CD14-positive monocyte (primary cell): ENCODE measurements at regions not wholly inside any gene's neighbourhood (a gene's known extent, or its start where the extent isn't known, plus 50 kb on each side); places are given as distances from the start of the nearest gene placed in this dataset.

Experiments used
- DNase-seq, 3 donors: peaks; one replicate each; pipeline ENCODE4 v3.0.0-alpha.2; 2011 to 2022
- H2AFZ ChIP-seq: 2 replicates; pipeline ENCODE4 v1.6.0; 2012; ENCODE audit warnings: mild to moderate bottlenecking, low read depth, low read length, inconsistent platforms; ENCODE audit not compliant: insufficient read depth, poor library complexity, severe bottlenecking
- H3K27ac ChIP-seq, 2 donors: 1 replicate in 1 of 2; 2 replicates in 1 of 2; pipeline ENCODE4 v1.5.1; 2012 to 2013; ENCODE audit warnings: low read length in 2 of 2, control low read depth in 1 of 2, inconsistent platforms in 1 of 2, low read depth in 1 of 2, mild to moderate bottlenecking in 1 of 2
- H3K27me3 ChIP-seq, 2 donors: one replicate each; pipeline versions ENCODE4 v1.6.0 to v1.6.1; 2011 to 2013; ENCODE audit warnings: low read length in 2 of 2; ENCODE audit not compliant: control insufficient read depth in 2 of 2, insufficient read depth in 2 of 2
- H3K36me3 ChIP-seq, 2 donors: replicated peaks in 1 of 2; 1 replicate in 1 of 2; 2 replicates in 1 of 2; pipeline versions ENCODE4 v1.5.1 to v1.6.1; 2012 to 2013; ENCODE audit warnings: low read length in 2 of 2, control low read depth in 1 of 2, inconsistent platforms in 1 of 2, mild to moderate bottlenecking in 1 of 2; ENCODE audit not compliant: insufficient read depth in 2 of 2, control insufficient read depth in 1 of 2
- H3K4me1 ChIP-seq, 2 donors: 1 replicate in 1 of 2; 2 replicates in 1 of 2; pipeline versions ENCODE4 v1.5.1 to v1.6.1; 2012 to 2013; ENCODE audit warnings: low read length in 2 of 2, control low read depth in 1 of 2, inconsistent platforms in 1 of 2, mild to moderate bottlenecking in 1 of 2, moderate library complexity in 1 of 2; ENCODE audit not compliant: insufficient read depth in 2 of 2, control insufficient read depth in 1 of 2
- H3K4me2 ChIP-seq: replicated peaks from 2 replicates; pipeline ENCODE3; 2012; ENCODE audit warnings: low read length, moderate library complexity, mild to moderate bottlenecking; ENCODE audit not compliant: poor library complexity, severe bottlenecking; ENCODE audit errors: extremely low read depth
- H3K4me3 ChIP-seq, 3 experiments: fragments of 200-600 bp in 1 of 3; sonication (generic) in 1 of 3; replicated peaks in 1 of 3; 1 replicate in 2 of 3; 2 replicates in 1 of 3; pipeline ENCODE4 v1.5.1; 2011 to 2013; ENCODE audit warnings: low read length in 3 of 3, mild to moderate bottlenecking in 3 of 3, control low read depth in 2 of 3, low read depth in 2 of 3, inconsistent platforms in 1 of 3, moderate library complexity in 1 of 3
- H3K79me2 ChIP-seq: 2 replicates; pipeline ENCODE4 v1.6.0; 2012; ENCODE audit warnings: mild to moderate bottlenecking, control low read depth, inconsistent platforms, low read length, moderate library complexity; ENCODE audit not compliant: insufficient read depth
- H3K9ac ChIP-seq: 2 replicates; pipeline ENCODE4 v1.6.0; 2017; ENCODE audit warnings: low read length, mild to moderate bottlenecking; ENCODE audit not compliant: insufficient read depth, poor library complexity, severe bottlenecking
- H3K9me3 ChIP-seq, 2 donors: replicated peaks in 1 of 2; 1 replicate in 1 of 2; 2 replicates in 1 of 2; pipeline versions ENCODE4 v1.5.1 to v1.6.1; 2012 to 2013; ENCODE audit warnings: low read length in 2 of 2, control low read depth in 1 of 2; ENCODE audit not compliant: control insufficient read depth in 1 of 2, insufficient read depth in 1 of 2
- H4K20me1 ChIP-seq: 2 replicates; pipeline ENCODE4 v1.6.0; 2012; ENCODE audit warnings: mild to moderate bottlenecking, low read length, control low read depth, moderate library complexity; ENCODE audit not compliant: insufficient read depth
- H3K27ac Mint-ChIP-seq, 7 donors: one replicate each; pipeline ENCODE4 v1.8.0; 2020; ENCODE audit warnings: mild to moderate bottlenecking in 7 of 7, mixed read lengths in 7 of 7, moderate library complexity in 6 of 7, inconsistent platforms in 2 of 7
- H3K27me3 Mint-ChIP-seq, 3 donors: one replicate each; pipeline ENCODE4 v1.8.0; 2021 to 2022; ENCODE audit warnings: low read depth in 3 of 3, mild to moderate bottlenecking in 3 of 3, mixed read lengths in 3 of 3, moderate library complexity in 3 of 3, inconsistent platforms in 1 of 3
- H3K36me3 Mint-ChIP-seq, 2 donors: one replicate each; pipeline ENCODE4 v1.8.0; 2020; ENCODE audit warnings: mixed read lengths in 2 of 2, inconsistent platforms in 1 of 2, mild to moderate bottlenecking in 1 of 2
- H3K4me1 Mint-ChIP-seq: one replicate; pipeline ENCODE4 v1.8.0; 2020; ENCODE audit warnings: mild to moderate bottlenecking, mixed read lengths
- H3K4me3 Mint-ChIP-seq, 2 donors: one replicate each; pipeline ENCODE4 v1.8.0; 2020; ENCODE audit warnings: mild to moderate bottlenecking in 2 of 2, mixed read lengths in 2 of 2, moderate library complexity in 1 of 2
- H3K9me3 Mint-ChIP-seq, 7 donors: one replicate each; pipeline ENCODE4 v1.8.0; 2020 to 2022; ENCODE audit warnings: mixed read lengths in 7 of 7, mild to moderate bottlenecking in 6 of 7, moderate library complexity in 6 of 7, inconsistent platforms in 2 of 7
- WGBS: methylation state at CpG from one replicate; pipeline ENCODE4 v1.1.5; 2013; ENCODE audit warnings: missing lambda C conversion rate; ENCODE audit not compliant: insufficient coverage; 5-methylcytosine and 5-hydroxymethylcytosine counted together
- intact Hi-C, 2 donors: fragments of 100-400 bp; cut with micrococcal nuclease; formaldehyde crosslinking; loops; one replicate each; pipeline versions ENCODE4 v1.15.0 to v1.15.1; 2023
- TF ChIP-seq, protein P1 (sequence below): fragments of 200-600 bp; IDR thresholded peaks from one replicate; pipeline ENCODE4 v1.8.0; 2022; ENCODE audit warnings: antibody characterized with exemption, mild to moderate bottlenecking

DNA sequence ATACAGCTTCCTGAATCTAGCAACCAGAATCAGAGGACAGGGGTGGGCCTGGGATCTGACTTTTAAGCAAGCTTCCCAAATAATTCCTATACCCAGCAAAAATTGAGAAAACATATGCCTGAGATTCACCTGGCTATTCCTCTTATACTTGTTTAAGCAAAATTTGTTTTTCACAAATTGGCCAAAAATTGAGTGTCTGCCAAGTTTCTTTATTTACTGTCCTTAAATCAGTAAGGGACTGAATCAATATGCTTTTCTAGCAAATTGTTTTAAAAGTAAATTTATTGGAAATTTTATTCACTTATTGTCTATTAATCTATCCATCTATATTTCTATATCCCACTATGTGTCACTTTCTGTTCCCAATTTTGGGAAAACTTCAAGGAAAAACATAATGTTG is 337.0 kb upstream of the ZNF804A start:
- Histone ChIP-seq H3K36me3 (no peaks in the 10 kb centered on the region), H3K9me3 (no peaks in the 10 kb centered on the region), H3K79me2 (no peaks in the 10 kb centered on the region), H4K20me1 (no peaks in the 10 kb centered on the region), H3K27me3 (no peaks in the 10 kb centered on the region), H3K27ac (no peak overlapping the region), H3K4me2 (no peak overlapping the region), H3K9ac (no peak overlapping the region), H3K4me3 (no peak overlapping the region), H3K4me1 (no peaks in the 10 kb centered on the region), H2AFZ (no peak overlapping the region)
- H3K4me3 Mint-ChIP-seq = no peak overlapping the region
- TF ChIP-seq, protein P1, sequence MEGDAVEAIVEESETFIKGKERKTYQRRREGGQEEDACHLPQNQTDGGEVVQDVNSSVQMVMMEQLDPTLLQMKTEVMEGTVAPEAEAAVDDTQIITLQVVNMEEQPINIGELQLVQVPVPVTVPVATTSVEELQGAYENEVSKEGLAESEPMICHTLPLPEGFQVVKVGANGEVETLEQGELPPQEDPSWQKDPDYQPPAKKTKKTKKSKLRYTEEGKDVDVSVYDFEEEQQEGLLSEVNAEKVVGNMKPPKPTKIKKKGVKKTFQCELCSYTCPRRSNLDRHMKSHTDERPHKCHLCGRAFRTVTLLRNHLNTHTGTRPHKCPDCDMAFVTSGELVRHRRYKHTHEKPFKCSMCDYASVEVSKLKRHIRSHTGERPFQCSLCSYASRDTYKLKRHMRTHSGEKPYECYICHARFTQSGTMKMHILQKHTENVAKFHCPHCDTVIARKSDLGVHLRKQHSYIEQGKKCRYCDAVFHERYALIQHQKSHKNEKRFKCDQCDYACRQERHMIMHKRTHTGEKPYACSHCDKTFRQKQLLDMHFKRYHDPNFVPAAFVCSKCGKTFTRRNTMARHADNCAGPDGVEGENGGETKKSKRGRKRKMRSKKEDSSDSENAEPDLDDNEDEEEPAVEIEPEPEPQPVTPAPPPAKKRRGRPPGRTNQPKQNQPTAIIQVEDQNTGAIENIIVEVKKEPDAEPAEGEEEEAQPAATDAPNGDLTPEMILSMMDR = no peak
- no peaks in the 10 kb centered on the region for H3K36me3 Mint-ChIP-seq
- intact Hi-C loops = no loop called here
- DNase-seq = no peak
- H3K4me1 Mint-ChIP-seq = no peaks in the 10 kb centered on the region
- no peak overlapping the region for H3K27ac Mint-ChIP-seq
- peaks cover 0 to 2% (median 0%) of the 10 kb centered on the region in 3 donors for H3K27me3 Mint-ChIP-seq
- H3K9me3 Mint-ChIP-seq = peaks cover 0 to 13% (median 2%) of the 10 kb centered on the region in 7 donors

DNA sequence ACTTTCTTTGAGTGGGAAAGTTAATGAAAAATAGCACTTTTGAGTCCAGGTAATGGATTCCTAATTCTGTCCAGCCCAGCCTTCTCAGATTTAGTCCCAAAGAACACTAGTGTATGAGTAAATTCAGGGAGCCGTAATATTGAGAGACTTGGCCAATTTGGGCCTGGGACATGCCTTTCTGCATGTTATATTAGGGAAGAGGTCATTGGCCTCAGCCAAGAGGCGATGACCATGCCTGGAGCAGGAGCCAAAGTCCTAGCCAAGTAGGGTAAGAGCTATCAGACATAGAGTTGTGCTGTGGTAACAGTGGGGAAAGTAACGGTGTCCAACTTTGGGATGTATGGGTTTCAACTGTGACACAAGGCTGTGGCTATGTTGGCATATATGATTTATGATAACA is 336.5 kb upstream of the ZNF804A start:
- no peaks in the 10 kb centered on the region for H3K36me3 Mint-ChIP-seq
- no peak overlapping the region for H3K4me3 Mint-ChIP-seq
- no peak overlapping the region for H3K4me2 ChIP-seq
- H3K9me3 Mint-ChIP-seq = peaks cover 0 to 13% (median 2%) of the 10 kb centered on the region in 7 donors
- DNase-seq = no peak
- 90% methylated on average over 2 of the region's 3 CpGs for WGBS
- no peaks in the 10 kb centered on the region for H4K20me1 ChIP-seq
- H3K27me3 Mint-ChIP-seq = peaks cover 0 to 2% (median 0%) of the 10 kb centered on the region in 3 donors
- no peak overlapping the region for H3K9ac ChIP-seq
- H3K36me3 ChIP-seq = no peaks in the 10 kb centered on the region
- H3K79me2 ChIP-seq = no peaks in the 10 kb centered on the region
- H3K27ac Mint-ChIP-seq = no peak overlapping the region
- intact Hi-C loops = no loop called here
- H2AFZ ChIP-seq = no peak overlapping the region
- H3K27ac ChIP-seq = no peak overlapping the region
- H3K4me3 ChIP-seq = no peak overlapping the region
- no peaks in the 10 kb centered on the region for H3K9me3 ChIP-seq
- H3K4me1 ChIP-seq = no peaks in the 10 kb centered on the region
- TF ChIP-seq, protein P1 = no peak
- H3K4me1 Mint-ChIP-seq = no peaks in the 10 kb centered on the region
- no peaks in the 10 kb centered on the region for H3K27me3 ChIP-seq
